Epithelial cell of esophagus (primary cell): ENCODE measurements at regions not wholly inside any gene's neighbourhood (a gene's known extent, or its start where the extent isn't known, plus 50 kb on each side); places are given as distances from the start of the nearest gene placed in this dataset.

Experiments used
- DNase-seq: peaks from one replicate; pipeline ENCODE4 v3.0.0; 2010; ENCODE audit warnings: low read depth
- H3K4me3 ChIP-seq: 2 replicates; pipeline ENCODE4 v1.5.1; 2011; ENCODE audit warnings: mild to moderate bottlenecking, low read length, control low read depth
- CTCF ChIP-seq: IDR thresholded peaks from 2 replicates; pipeline ENCODE4 v1.5.1; 2011; ENCODE audit warnings: low read depth, mild to moderate bottlenecking, low read length, control low read depth, inconsistent platforms; ENCODE audit not compliant: insufficient read depth; ENCODE audit errors: missing control alignments

- no peak for TF ChIP-seq CTCF
- DNase-seq: no peak
- H3K4me3 ChIP-seq: no peak overlapping the region
These were observed 859.9 kb upstream of the SLC10A2 start for GRCh38 chr13:103926118-103926517.

- no peak overlapping the region for H3K4me3 ChIP-seq
- TF ChIP-seq CTCF: no peak
- no peak for DNase-seq
These were observed 842.7 kb upstream of the SLC10A2 start for GRCh38 chr13:103908911-103909310.

- no peak for TF ChIP-seq CTCF
- H3K4me3 ChIP-seq: no peak overlapping the region
- no peak for DNase-seq
These were observed 842.1 kb upstream of the SLC10A2 start for GRCh38 chr13:103908274-103908673.

DNA sequence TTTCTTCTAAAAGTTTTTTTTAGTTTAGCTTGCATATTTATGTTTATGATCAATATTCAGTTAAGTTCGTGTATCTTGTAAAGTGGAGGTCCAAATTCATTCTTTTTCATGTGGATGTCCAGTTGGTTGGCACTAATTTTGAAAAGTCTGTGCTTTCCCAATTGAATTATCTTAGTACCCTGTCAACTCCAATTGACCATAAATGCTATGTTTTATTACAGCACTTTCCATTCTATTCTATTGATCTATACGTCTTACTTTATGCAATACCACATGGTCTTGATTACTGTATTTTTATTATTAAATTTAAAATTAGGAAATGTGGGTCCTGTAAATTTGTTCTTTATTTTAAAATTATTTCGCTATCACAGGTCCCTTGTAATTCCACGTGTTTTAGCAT, 837.6 kb upstream of the SLC10A2 start:
- H3K4me3 ChIP-seq: no peak overlapping the region
- no peak for DNase-seq
- no peak for TF ChIP-seq CTCF

DNA sequence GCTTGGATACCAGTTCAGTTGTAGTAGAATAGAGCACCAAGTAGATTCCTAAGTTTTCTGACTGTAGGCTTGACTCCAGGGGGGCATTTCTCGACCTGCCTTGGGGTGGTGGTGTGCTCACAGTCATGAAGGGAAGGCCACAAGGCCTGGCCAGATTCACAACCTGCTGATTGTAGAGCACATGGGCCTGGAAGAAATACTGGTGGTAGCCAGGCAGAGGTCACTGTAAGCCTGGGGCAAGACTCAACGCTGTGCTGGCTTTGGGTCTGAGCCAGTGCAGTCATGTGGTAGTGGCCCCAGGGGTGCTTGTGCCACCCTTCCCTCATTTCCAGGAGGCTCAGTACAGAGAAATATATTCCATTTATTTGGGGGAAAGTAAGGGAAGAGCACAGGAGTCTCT, 832.3 kb upstream of the SLC10A2 start:
- no peak overlapping the region for H3K4me3 ChIP-seq
- TF ChIP-seq CTCF: no peak
- DNase-seq: no peak

DNA sequence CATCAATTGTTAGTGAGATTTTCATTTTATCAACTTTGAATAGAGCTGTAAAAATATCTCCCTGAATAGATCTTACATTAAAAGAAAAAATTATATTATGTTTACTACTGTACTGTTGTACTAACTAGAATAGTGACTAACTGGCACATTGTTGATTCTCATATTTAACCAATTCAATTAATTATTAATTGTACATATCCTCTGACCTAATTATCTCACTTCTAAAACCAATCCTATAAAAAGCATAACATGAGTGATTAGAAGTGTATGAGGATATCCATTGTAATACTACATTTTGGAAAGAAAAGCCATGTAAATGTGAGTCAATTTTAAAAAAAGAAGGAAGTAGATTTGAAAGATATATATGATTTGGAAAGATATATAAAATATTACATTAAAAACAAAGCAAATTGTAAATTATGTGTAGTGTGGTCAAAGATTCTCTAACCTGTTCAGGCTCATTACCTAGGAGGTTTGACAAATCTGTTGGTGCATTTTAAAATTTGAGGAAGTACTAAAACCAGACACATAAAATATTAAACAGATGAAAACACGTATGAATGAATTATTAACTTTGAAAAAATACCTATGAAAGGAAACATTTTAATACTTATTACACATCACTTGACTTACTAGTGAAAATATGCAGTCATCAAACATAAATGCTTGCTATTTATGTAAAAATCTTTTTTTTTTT, 829.8 kb upstream of the SLC10A2 start:
- H3K4me3 ChIP-seq: no peak overlapping the region
- TF ChIP-seq CTCF: no peak
- no peak for DNase-seq

GRCh38 chr13:103894626-103895025, 828.4 kb upstream of the SLC10A2 start:
- no peak overlapping the region for H3K4me3 ChIP-seq
- TF ChIP-seq CTCF: no peak
- no peak for DNase-seq
